Activated CD4-positive, alpha-beta memory T cell treated with anti-CD3 and anti-CD28 coated beads for 36 hours (primary cell): ENCODE measurements at regions not wholly inside any gene's neighbourhood (a gene's known extent, or its start where the extent isn't known, plus 50 kb on each side); places are given as distances from the start of the nearest gene placed in this dataset.

Experiments
- CTCF ChIA-PET: fragments of 350-600 bp; sonication (Branson Sonifier 250); formaldehyde crosslinking; loops from one replicate; lab custom pipeline; 2021; ENCODE audit warnings: antibody characterized with exemption, inconsistent platforms; lab: Charles Lee
- POLR2A ChIA-PET: fragments of 350-600 bp; sonication (Branson Sonifier 250); formaldehyde crosslinking; loops from one replicate; lab custom pipeline; 2021; ENCODE audit warnings: antibody characterized with exemption; lab: Charles Lee
- DNase-seq: peaks from one replicate; pipeline ENCODE4 v3.0.0-alpha.2; 2020
- H3K27ac Mint-ChIP-seq: one replicate; pipeline ENCODE4 v1.8.0; 2021; ENCODE audit warnings: mixed read lengths
- H3K27me3 Mint-ChIP-seq: one replicate; pipeline ENCODE4 v1.8.0; 2021; ENCODE audit warnings: mixed read lengths
- H3K36me3 Mint-ChIP-seq: one replicate; pipeline ENCODE4 v1.8.0; 2021; ENCODE audit warnings: mixed read lengths
- H3K4me1 Mint-ChIP-seq: one replicate; pipeline ENCODE4 v1.8.0; 2021; ENCODE audit warnings: low read depth, mixed read lengths
- H3K4me3 Mint-ChIP-seq: one replicate; pipeline ENCODE4 v1.8.0; 2021; ENCODE audit warnings: mild to moderate bottlenecking, mixed read lengths
- H3K9me3 Mint-ChIP-seq: one replicate; pipeline ENCODE4 v1.8.0; 2021; ENCODE audit warnings: mixed read lengths
- intact Hi-C: fragments of 100-400 bp; cut with micrococcal nuclease; formaldehyde crosslinking; loops from one replicate; pipeline ENCODE4 v1.15.1; 2023

DNA sequence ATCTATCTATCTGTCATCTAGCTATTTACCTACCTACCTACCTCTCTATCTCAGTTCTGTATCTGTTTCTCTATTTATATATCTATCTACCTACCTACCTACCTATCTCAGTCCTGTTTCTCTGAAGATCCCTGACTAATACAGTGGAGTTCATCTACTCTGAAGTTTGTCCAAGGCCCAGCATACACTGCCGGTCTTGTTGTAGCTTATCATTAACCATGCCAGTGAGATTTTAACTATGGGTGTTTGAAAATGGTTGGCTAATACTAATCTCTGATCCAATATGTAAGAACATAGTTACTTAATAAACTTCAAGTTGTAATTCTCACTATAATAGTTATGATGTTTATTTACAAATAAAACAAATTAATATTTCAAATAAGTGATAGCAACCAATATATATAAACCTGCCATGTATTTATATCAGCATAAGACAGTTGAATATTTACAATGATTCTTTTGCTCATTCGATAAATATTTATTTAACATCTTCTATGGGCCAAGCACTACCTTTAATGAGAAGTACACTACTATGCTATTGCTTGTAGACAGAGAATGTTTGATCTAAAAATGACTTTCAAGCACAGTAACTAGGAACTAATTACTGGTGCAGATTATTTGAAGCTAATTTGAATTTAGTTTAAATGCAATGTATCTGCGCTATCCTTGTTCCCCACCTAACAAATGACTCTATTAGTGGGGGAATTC, 242.1 kb downstream of the KLF5 start:
- ChIA-PET POLR2A (no interaction called here), CTCF (interaction anchor here (0.6 kb wide), 1 partner anchor 160 kb away, joined by 4 read pairs; no protein-coding TSS in a partner anchor)
- no peaks in the 10 kb centered on the region for H3K27me3 Mint-ChIP-seq
- H3K9me3 Mint-ChIP-seq: no peaks in the 10 kb centered on the region
- H3K4me3 Mint-ChIP-seq: no peak overlapping the region
- intact Hi-C loops: loop anchor here (5.0 kb wide), 1 partner anchor 416 kb away; no protein-coding TSS in a partner anchor
- no peaks in the 10 kb centered on the region for H3K36me3 Mint-ChIP-seq
- no peak for DNase-seq
- peaks cover 13% of the 10 kb centered on the region for H3K4me1 Mint-ChIP-seq
- no peak overlapping the region for H3K27ac Mint-ChIP-seq

DNA sequence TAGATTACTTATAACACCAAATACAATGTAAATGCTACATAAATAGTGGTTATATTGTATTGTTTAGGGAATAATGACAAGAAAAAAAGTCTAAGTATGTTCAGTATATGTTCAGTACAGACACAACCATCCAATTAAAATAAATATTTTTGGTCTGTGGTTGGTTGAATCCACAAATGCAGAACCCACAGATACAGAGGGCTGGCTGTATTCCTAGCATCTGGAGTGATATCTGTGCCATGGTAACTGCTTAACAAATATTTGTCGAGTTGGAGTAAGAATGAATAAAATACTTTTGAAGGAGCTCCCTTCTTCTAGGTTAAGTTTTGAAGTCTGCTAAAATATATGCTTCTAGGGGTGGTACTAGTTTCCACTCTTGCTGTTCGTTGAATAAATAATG, 241.0 kb downstream of the KLF5 start:
- intact Hi-C loops: loop anchor here (5.0 kb wide), 1 partner anchor 418 kb away; no protein-coding TSS in a partner anchor
- Mint-ChIP-seq H3K36me3 (no peaks in the 10 kb centered on the region), H3K9me3 (no peaks in the 10 kb centered on the region), H3K27ac (no peak overlapping the region), H3K27me3 (no peaks in the 10 kb centered on the region), H3K4me3 (no peak overlapping the region), H3K4me1 (peaks cover 13% of the 10 kb centered on the region)
- POLR2A ChIA-PET: no interaction called here
- DNase-seq: no peak
- CTCF ChIA-PET: no interaction called here

DNA sequence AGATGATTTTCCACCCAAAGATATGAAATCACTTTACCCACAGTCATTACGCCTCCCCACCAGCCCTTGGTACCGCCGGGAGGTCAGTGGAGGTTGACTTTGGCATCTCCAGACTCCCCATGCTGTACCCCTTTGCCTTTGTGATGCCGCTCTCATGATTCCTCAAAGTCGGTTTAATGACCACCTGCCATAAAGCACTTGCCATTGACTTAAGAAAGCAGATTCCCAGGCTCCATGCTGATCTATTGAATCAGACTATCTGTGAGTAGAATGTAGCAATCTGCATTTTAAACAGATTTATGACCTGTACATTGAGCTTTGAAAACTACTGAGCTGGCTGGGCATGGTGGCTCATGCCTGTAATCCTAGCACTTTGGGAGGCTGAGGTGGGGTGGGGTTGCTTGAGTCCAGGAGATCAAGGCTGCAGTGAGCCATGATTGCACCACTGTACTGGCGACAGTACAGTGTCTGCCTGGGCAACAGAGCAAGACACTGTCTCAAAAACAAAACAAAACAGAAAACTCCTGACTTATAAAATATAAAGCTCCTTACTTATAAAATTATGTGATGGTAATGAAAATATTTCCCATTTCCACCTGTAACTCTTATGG, 235.2 kb downstream of the KLF5 start:
- DNase-seq: no peak
- POLR2A ChIA-PET: no interaction called here
- Mint-ChIP-seq H3K4me3 (no peak overlapping the region), H3K4me1 (no peaks in the 10 kb centered on the region), H3K36me3 (no peaks in the 10 kb centered on the region), H3K27ac (no peak overlapping the region), H3K9me3 (no peaks in the 10 kb centered on the region), H3K27me3 (peaks cover 2% of the 10 kb centered on the region)
- CTCF ChIA-PET: no interaction called here
- intact Hi-C loops: no loop called here

DNA sequence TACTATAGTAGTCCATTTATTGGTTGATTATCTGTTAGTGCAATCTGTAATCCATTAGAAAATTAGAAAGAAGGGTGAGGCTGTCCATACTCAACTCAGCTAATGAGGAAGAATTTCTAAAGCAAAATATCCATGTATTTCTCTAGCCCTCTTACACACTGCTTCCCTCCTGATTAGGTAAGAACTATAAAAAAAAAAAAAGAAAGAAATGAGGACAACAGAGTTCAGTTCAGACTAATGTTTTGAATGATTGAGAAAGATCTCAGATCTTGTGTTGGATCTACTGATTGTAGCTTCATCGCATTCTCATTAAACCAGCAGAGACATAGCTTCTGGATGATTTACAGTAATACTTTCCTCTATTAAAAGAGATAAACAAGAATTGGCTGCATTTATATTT, 233.3 kb downstream of the KLF5 start:
- no peak overlapping the region for H3K4me3 Mint-ChIP-seq
- ChIA-PET CTCF (no interaction called here), POLR2A (interaction anchor here (0.7 kb wide), 1 partner anchor 1469 kb away, joined by 3 read pairs; no protein-coding TSS in a partner anchor)
- peaks cover 2% of the 10 kb centered on the region for H3K27me3 Mint-ChIP-seq
- no peaks in the 10 kb centered on the region for H3K36me3 Mint-ChIP-seq
- intact Hi-C loops: no loop called here
- H3K27ac Mint-ChIP-seq: no peak overlapping the region
- H3K4me1 Mint-ChIP-seq: no peaks in the 10 kb centered on the region
- no peak for DNase-seq
- no peaks in the 10 kb centered on the region for H3K9me3 Mint-ChIP-seq

DNA sequence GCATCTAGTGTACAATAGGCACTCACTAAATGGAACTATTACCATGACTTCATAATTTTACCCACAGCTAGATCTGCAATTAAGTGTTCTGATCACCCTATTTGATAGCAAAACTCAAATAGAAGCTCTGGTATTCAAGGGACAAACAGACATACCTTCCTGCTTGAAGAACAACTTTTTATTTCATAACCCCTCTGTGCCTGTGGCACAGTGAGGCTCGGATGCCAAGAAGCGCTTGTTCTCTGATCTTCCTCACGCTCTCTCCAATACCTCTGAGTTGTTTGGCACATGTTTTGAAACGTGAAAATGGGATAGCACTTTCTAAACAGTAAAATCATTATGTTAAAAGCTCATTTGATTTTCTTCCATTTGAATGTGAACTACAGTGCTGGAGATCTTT, 232.0 kb downstream of the KLF5 start:
- Mint-ChIP-seq H3K27me3 (peaks cover 2% of the 10 kb centered on the region), H3K36me3 (peaks cover 2% of the 10 kb centered on the region), H3K4me1 (no peaks in the 10 kb centered on the region), H3K9me3 (no peaks in the 10 kb centered on the region), H3K27ac (no peak overlapping the region), H3K4me3 (no peak overlapping the region)
- POLR2A ChIA-PET: no interaction called here
- CTCF ChIA-PET: no interaction called here
- no peak for DNase-seq
- intact Hi-C loops: no loop called here

DNA sequence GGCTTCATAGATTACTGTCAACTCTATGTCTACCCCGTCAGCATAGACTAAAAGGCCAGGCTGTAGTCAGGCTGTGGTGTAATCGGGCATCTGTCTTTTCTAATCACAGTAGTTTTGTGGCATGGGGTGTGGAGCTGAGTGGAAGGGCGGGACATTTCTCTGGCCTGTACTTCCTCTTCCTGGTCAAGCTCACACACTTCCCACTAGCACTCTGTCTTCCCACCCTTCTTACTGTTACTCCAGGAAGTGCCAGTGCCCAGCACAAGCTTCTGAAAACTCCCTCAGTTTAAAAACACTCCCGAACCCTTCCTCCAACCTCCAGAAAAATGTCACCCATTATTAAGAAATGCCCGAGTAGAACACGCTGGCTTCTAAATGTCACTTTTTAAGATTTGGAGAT, 229.8 kb downstream of the KLF5 start:
- no peak overlapping the region for H3K4me3 Mint-ChIP-seq
- intact Hi-C loops: no loop called here
- peaks cover 2% of the 10 kb centered on the region for H3K36me3 Mint-ChIP-seq
- no peaks in the 10 kb centered on the region for H3K9me3 Mint-ChIP-seq
- DNase-seq: no peak
- CTCF ChIA-PET: no interaction called here
- no peaks in the 10 kb centered on the region for H3K27me3 Mint-ChIP-seq
- no peak overlapping the region for H3K27ac Mint-ChIP-seq
- POLR2A ChIA-PET: no interaction called here
- no peaks in the 10 kb centered on the region for H3K4me1 Mint-ChIP-seq

DNA sequence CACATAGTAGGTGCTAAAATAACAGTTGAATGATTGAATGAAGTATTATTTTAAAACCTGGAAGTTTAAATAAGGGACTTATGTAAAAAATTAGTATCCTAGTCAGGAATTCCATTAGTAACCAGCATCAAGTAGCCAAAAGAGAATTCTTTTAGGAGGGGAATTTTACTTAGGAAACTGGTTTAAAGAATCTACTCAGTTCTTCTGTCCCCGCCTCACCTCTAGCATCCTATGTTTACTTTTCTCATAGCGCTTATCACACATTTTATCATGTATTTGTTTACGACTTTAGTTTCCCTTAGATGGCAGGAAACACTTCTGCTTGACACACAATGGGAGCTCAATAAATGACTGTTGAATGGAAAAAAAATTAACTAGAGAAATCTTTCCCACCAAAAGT, 229.0 kb downstream of the KLF5 start:
- H3K9me3 Mint-ChIP-seq: no peaks in the 10 kb centered on the region
- POLR2A ChIA-PET: no interaction called here
- no peak overlapping the region for H3K4me3 Mint-ChIP-seq
- intact Hi-C loops: no loop called here
- H3K4me1 Mint-ChIP-seq: no peaks in the 10 kb centered on the region
- no peak overlapping the region for H3K27ac Mint-ChIP-seq
- H3K36me3 Mint-ChIP-seq: peaks cover 2% of the 10 kb centered on the region
- DNase-seq: no peak
- H3K27me3 Mint-ChIP-seq: no peaks in the 10 kb centered on the region
- CTCF ChIA-PET: no interaction called here

DNA sequence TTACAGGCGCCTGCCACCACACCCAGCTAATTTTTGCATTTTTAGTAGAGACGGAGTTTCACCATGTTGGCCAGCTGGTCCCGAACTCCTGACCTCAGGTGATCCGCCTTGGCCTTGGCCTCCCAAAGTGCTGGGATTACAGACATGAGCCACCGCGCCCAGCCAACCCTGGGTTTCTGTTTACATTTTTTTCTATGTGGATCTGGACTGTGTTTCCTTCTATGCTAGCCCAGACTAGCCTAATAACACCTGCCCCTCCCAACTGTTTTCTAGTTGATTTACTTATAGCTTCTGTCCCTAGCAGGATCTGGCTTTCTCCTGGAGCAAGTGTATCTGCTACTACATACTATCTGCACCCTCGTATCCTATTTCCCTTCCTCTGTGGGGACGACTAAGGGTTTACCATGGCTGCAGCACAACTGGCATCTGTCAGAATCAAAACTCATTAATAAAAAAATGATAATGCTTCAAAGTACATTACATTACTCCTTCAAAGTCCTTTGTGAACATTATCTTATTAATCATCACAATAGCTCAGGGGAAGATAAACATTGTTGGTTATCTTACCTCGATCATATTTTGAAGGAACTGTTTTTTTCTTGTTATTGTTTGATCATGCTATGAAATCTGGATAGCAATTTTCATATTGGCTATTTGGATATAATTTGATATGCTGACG, 228.3 kb downstream of the KLF5 start:
- Mint-ChIP-seq H3K4me3 (no peak overlapping the region), H3K4me1 (no peaks in the 10 kb centered on the region), H3K27ac (no peak overlapping the region), H3K27me3 (no peaks in the 10 kb centered on the region), H3K36me3 (peaks cover 2% of the 10 kb centered on the region), H3K9me3 (no peaks in the 10 kb centered on the region)
- no peak for DNase-seq
- intact Hi-C loops: no loop called here
- ChIA-PET CTCF (no interaction called here), POLR2A (no interaction called here)

DNA sequence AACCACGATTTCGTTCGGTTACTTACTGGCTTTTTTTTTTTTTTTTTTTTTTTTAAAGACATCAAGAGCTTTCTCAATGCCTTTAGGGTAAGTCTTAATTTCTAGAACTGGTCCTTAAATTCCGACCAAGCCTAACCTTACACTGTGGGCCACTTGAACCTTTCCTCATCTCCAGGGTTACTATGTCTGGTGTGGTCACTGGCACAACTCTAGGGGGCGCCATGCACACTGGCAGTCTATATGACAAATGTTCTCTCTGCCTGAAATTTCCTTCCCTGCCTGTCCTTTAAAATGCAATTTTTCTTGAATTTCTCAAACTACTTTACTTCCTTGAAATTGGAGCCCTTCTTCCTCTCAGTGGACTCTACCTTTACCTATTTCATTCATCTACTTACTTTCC, 227.4 kb downstream of the KLF5 start:
- Mint-ChIP-seq H3K9me3 (no peaks in the 10 kb centered on the region), H3K36me3 (peaks cover 2% of the 10 kb centered on the region), H3K27ac (no peak overlapping the region), H3K27me3 (no peaks in the 10 kb centered on the region), H3K4me1 (no peaks in the 10 kb centered on the region), H3K4me3 (no peak overlapping the region)
- CTCF ChIA-PET: interaction anchor here (0.5 kb wide), 1 partner anchor 46 kb away, joined by 4 read pairs; no protein-coding TSS in a partner anchor
- POLR2A ChIA-PET: interaction anchor here (0.6 kb wide), 1 partner anchor 331 kb away, joined by 4 read pairs; no protein-coding TSS in a partner anchor
- no peak for DNase-seq
- intact Hi-C loops: no loop called here

DNA sequence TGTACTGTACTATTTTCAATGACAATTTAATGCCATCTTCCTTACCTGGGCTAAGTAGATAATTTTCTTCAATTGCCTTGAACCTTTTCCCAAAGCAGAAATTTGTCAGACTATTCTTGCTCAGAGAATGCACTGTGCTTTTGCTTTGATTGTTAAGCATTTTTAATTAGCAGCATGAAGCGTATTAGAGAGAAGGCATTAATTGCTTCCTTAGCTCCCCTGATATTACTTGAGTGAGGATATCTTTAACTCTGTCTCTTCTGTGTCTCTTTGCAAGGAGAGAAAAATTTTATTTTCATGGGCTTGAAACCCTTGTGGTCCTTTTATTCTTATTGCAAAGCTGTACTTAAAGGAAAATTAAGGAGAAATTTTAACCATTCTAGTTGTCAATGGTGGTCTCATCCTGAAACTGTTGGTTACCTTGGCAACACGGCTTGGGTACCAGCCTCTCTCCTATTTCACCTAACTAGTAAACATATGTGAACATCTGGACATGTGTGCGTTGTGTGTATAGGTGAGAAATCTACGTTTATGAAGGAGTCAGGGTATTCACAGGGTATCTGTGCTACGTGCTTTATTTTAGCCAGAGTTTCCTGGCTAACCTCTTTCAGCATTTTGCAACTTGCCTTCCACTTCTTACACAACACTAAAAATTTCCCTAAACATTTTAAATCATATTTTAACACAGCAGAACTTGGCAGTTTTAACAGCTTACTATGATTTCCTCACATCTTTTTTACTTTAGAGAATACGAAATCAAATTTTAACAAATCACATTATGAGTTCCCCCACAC, 225.5 kb downstream of the KLF5 start:
- Mint-ChIP-seq H3K36me3 (peaks cover 2% of the 10 kb centered on the region), H3K4me1 (no peaks in the 10 kb centered on the region), H3K9me3 (no peaks in the 10 kb centered on the region), H3K27me3 (no peaks in the 10 kb centered on the region), H3K27ac (no peak overlapping the region), H3K4me3 (no peak overlapping the region)
- ChIA-PET POLR2A (no interaction called here), CTCF (no interaction called here)
- DNase-seq: no peak
- intact Hi-C loops: no loop called here

DNA sequence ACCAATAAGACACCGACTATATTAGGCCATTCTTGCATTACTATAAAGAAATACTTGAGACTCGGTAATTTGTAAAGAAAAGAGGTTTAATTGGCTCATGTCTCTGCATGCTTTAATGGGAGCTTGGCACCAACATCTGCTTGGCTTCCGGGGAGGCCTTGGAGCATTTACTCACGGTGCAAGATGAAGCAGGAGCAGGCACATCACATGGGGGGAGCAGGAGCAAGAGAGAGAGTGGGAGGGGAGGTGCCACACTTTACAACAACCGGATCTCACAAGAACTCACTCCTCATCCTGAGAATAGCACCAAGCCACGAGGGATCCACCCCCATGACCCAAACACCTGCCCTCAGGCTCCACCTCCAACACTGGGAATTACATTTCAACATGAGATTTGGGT, 224.8 kb downstream of the KLF5 start:
- CTCF ChIA-PET: no interaction called here

DNA sequence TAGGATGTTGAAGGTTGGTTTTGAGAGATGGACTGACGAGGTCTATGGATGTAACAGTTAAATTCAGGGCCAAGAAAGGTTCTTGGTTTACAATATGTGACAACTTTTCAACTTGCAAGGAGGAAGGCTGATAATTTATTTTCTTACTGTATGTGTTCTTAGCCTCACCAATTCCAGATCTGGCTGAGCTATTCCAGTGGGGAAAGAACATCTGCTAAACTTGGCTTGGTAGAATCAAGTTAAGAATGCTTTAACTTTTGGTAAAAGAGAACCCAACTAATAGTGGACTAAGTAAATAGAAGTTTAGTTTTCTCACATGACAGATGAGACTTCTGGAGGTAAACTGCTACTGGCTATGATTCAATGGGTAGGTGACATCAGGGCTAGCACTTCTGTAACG, 222.9 kb downstream of the KLF5 start:
- CTCF ChIA-PET: interaction anchor here (0.5 kb wide), 1 partner anchor 520 kb away, joined by 3 read pairs; no protein-coding TSS in a partner anchor
- H3K27ac Mint-ChIP-seq: no peak overlapping the region
- POLR2A ChIA-PET: no interaction called here
- peaks cover 2% of the 10 kb centered on the region for H3K4me1 Mint-ChIP-seq
- H3K36me3 Mint-ChIP-seq: peaks cover 2% of the 10 kb centered on the region
- H3K27me3 Mint-ChIP-seq: no peaks in the 10 kb centered on the region
- intact Hi-C loops: no loop called here
- DNase-seq: no peak
- peaks cover 6% of the 10 kb centered on the region for H3K9me3 Mint-ChIP-seq
- no peak overlapping the region for H3K4me3 Mint-ChIP-seq

More for the DNA sequence above, 224.8 kb downstream of the KLF5 start:
- no peak for DNase-seq
- Mint-ChIP-seq H3K36me3 (peaks cover 2% of the 10 kb centered on the region), H3K9me3 (no peaks in the 10 kb centered on the region), H3K27me3 (no peaks in the 10 kb centered on the region), H3K4me1 (no peaks in the 10 kb centered on the region), H3K27ac (no peak overlapping the region), H3K4me3 (no peak overlapping the region)
- intact Hi-C loops: no loop called here
- POLR2A ChIA-PET: interaction anchor here (0.6 kb wide), 1 partner anchor 251 kb away, joined by 3 read pairs; no protein-coding TSS in a partner anchor
